Endothelial cell of umbilical vein (primary cell): ENCODE measurements at regions not wholly inside any gene's neighbourhood (a gene's known extent, or its start where the extent isn't known, plus 50 kb on each side); places are given as distances from the start of the nearest gene placed in this dataset.
A peak's percentile ranks its signal among the peaks of the same experiment; 100 is the strongest.

ENCODE experiments used
- BruUV-seq: library from RNA; stranded (reverse); fragments of 400-500 nt; replicated peaks from 2 replicates; lab custom pipeline; 2021; lab: Mats Ljungman, UMichigan
- CTCF ChIA-PET: fragments of 300-600, 350-600 bp; sonication (Branson Sonifier 250); formaldehyde crosslinking; loops from one replicate; lab custom pipeline; 2021; ENCODE audit warnings: antibody characterized with exemption, inconsistent platforms; lab: Charles Lee
- POLR2A ChIA-PET: fragments of 300-600, 350-600 bp; sonication (Branson Sonifier 250); formaldehyde crosslinking; loops from one replicate; lab custom pipeline; 2021; ENCODE audit warnings: antibody characterized with exemption, inconsistent platforms; lab: Charles Lee
- DNase-seq: peaks from one replicate; pipeline ENCODE4 v3.0.0-alpha.2; 2011; ENCODE audit warnings: low read depth, low spot score
- FAIRE-seq: peaks from 2 replicates; lab custom pipeline; 2011; peaks lifted over from hg19 to GRCh38; lab: Jason Lieb, UNC
- H2AFZ ChIP-seq: 2 replicates; pipeline ENCODE4 v1.6.0; 2012; ENCODE audit warnings: low read depth, low read length, control low read depth, inconsistent platforms
- H3K27ac ChIP-seq: 2 replicates; pipeline ENCODE4 v1.5.1; 2011; ENCODE audit warnings: low read depth, mild to moderate bottlenecking, control low read depth, low read length, moderate library complexity; ENCODE audit not compliant: insufficient read depth
- H3K27me3 ChIP-seq, 2 experiments: 2 replicates each; pipeline versions ENCODE4 v1.6.0 to v1.6.1; 2011; ENCODE audit warnings: low read length in 2 of 2, mixed read lengths in 1 of 2; ENCODE audit not compliant: control insufficient read depth in 2 of 2, insufficient read depth in 2 of 2
- H3K36me3 ChIP-seq, 2 experiments: 2 replicates in 1 of 2; 3 replicates in 1 of 2; pipeline ENCODE4 v1.5.1; 2011; ENCODE audit warnings: low read length in 2 of 2, mild to moderate bottlenecking in 1 of 2, moderate library complexity in 1 of 2; ENCODE audit not compliant: control insufficient read depth in 2 of 2, insufficient read depth in 2 of 2; ENCODE audit errors: extremely low read depth in 1 of 2
- H3K4me1 ChIP-seq: 3 replicates; pipeline ENCODE4 v1.5.1; 2011; ENCODE audit warnings: mild to moderate bottlenecking, low read length; ENCODE audit not compliant: control insufficient read depth, insufficient read depth; ENCODE audit errors: extremely low read depth
- H3K4me2 ChIP-seq: 2 replicates; pipeline ENCODE4 v1.6.1; 2011; ENCODE audit warnings: low read length, control low read depth, mixed read lengths; ENCODE audit not compliant: insufficient read depth
- H3K4me3 ChIP-seq, 3 experiments: fragments of 200-600 bp in 1 of 3; sonication (generic), shearing (Covaris generic) in 1 of 3; replicated peaks in 1 of 3; 2 replicates each; pipeline ENCODE4 v1.5.1; 2011 to 2016; ENCODE audit warnings: control low read depth in 3 of 3, low read length in 3 of 3, mild to moderate bottlenecking in 2 of 3, inconsistent platforms in 1 of 3, low read depth in 1 of 3, moderate library complexity in 1 of 3; ENCODE audit not compliant: insufficient read depth in 1 of 3
- H3K79me2 ChIP-seq: 2 replicates; pipeline ENCODE4 v1.6.0; 2012; ENCODE audit warnings: low read length, inconsistent platforms; ENCODE audit not compliant: control insufficient read depth, insufficient read depth
- H3K9ac ChIP-seq: replicated peaks from 2 replicates; pipeline ENCODE3; 2011; ENCODE audit warnings: low read length, control low read depth; ENCODE audit not compliant: insufficient read depth; ENCODE audit errors: extremely low read depth
- H3K9me1 ChIP-seq: replicated peaks from 3 replicates; pipeline ENCODE4 v1.6.0; 2011; ENCODE audit warnings: mild to moderate bottlenecking, low read length; ENCODE audit not compliant: control insufficient read depth, insufficient read depth; ENCODE audit errors: extremely low read depth
- H3K9me3 ChIP-seq: replicated peaks from 2 replicates; pipeline ENCODE4 v1.5.1; 2012; ENCODE audit warnings: low read length, inconsistent platforms; ENCODE audit not compliant: control insufficient read depth, insufficient read depth
- H4K20me1 ChIP-seq: replicated peaks from 2 replicates; pipeline ENCODE3; 2011; ENCODE audit warnings: mild to moderate bottlenecking, low read length; ENCODE audit not compliant: control insufficient read depth, insufficient read depth; ENCODE audit errors: extremely low read depth
- CTCF ChIP-seq, 2 donors: IDR thresholded peaks; 1 replicate in 1 of 2; 2 replicates in 1 of 2; pipeline ENCODE4 v1.5.1; 2011; ENCODE audit warnings: low read length in 2 of 2, mild to moderate bottlenecking in 2 of 2, moderate library complexity in 2 of 2, control low read depth in 1 of 2, inconsistent platforms in 1 of 2, low read depth in 1 of 2; ENCODE audit not compliant: insufficient read depth in 1 of 2; ENCODE audit errors: extremely low read depth in 1 of 2
- EZH2 ChIP-seq: IDR thresholded peaks from 2 replicates; pipeline ENCODE4 v1.6.1; 2012; ENCODE audit warnings: borderline replicate concordance, low read depth, mild to moderate bottlenecking, moderate library complexity, low read length, inconsistent platforms; ENCODE audit not compliant: severe bottlenecking
- FOS ChIP-seq: IDR thresholded peaks from 2 replicates; pipeline ENCODE4 v1.6.1; 2011; ENCODE audit warnings: mild to moderate bottlenecking, low read length, moderate library complexity, borderline replicate concordance; ENCODE audit not compliant: insufficient read depth
- JUN ChIP-seq: IDR thresholded peaks from 2 replicates; pipeline ENCODE4 v1.6.1; 2011; ENCODE audit warnings: borderline replicate concordance, low read depth; ENCODE audit not compliant: insufficient read length, insufficient read depth
- MAX ChIP-seq: IDR thresholded peaks from 2 replicates; pipeline ENCODE4 v1.6.1; 2011; ENCODE audit not compliant: insufficient read depth, insufficient read length
- MYC ChIP-seq: IDR thresholded peaks from one replicate; pipeline ENCODE4 v1.6.1; 2011; ENCODE audit warnings: mild to moderate bottlenecking, low read depth, low read length
- POLR2A ChIP-seq: IDR thresholded peaks from 2 replicates; pipeline ENCODE4 v1.6.1; 2012; ENCODE audit warnings: low read depth, mild to moderate bottlenecking, control low read depth, low read length
- dilution Hi-C: fragments of 300-500 bp; cut with MboI; formaldehyde crosslinking; loops from one replicate; pipeline ENCODE4 v1.15.0; 2019; ENCODE audit warnings: low sequenced_read_pairs; ENCODE audit not compliant: extremely low pct_ligation_motif_present
- intact Hi-C: fragments of 100-400 bp; cut with micrococcal nuclease; formaldehyde crosslinking; loops from one replicate; pipeline ENCODE4 v1.10.0; 2022

GRCh38 chr6:11384531-11385309 lies 152.3 kb upstream of the NEDD9 start:
- Histone ChIP-seq H3K4me3 (no peak overlapping the region), H3K4me1 (peaks cover 6% of the 10 kb centered on the region), H3K9ac (no peak overlapping the region), H3K36me3 (no peaks in the 10 kb centered on the region), H3K9me1 (no peaks in the 10 kb centered on the region), H3K27ac (no peak overlapping the region), H3K9me3 (no peaks in the 10 kb centered on the region), H4K20me1 (no peaks in the 10 kb centered on the region), H3K27me3 (peaks cover 7% of the 10 kb centered on the region in 2 experiments), H3K4me2 (no peak overlapping the region), H2AFZ (no peak overlapping the region), H3K79me2 (no peaks in the 10 kb centered on the region)
- intact Hi-C loops (no loop called here), dilution Hi-C loops (no loop called here)
- ChIA-PET POLR2A (no interaction called here), CTCF (interaction anchor here (0.9 to 1.0 kb wide), 2 partner anchors 11 to 26 kb away, joined by 3 read pairs; no protein-coding TSS in a partner anchor)
- FAIRE-seq: no peak
- no TSS peak for BruUV-seq
- no peak for DNase-seq
- TF ChIP-seq MAX (peak; percentile 44), FOS (no peak)

GRCh38 chr6:11381801-11382513 lies 149.5 kb upstream of the NEDD9 start:
- CTCF ChIA-PET: interaction anchor here (1.0 to 1.3 kb wide), 2 partner anchors 63 to 245 kb away, joined by 3 to 4 read pairs; no protein-coding TSS in a partner anchor
- H3K36me3 ChIP-seq: no peaks in the 10 kb centered on the region
- intact Hi-C loops: no loop called here
- no peak overlapping the region for H3K4me2 ChIP-seq
- no peak overlapping the region for H3K4me3 ChIP-seq
- H3K9me3 ChIP-seq: no peaks in the 10 kb centered on the region
- no peak for TF ChIP-seq CTCF (IDR thresholded peaks at IDR 0.05; ENCODE audit: extremely low read depth in 1 of 2, insufficient read depth in 1 of 2, low read depth in 1 of 2, low read length in 2 of 2)
- TF ChIP-seq FOS: no peak
- no peak for TF ChIP-seq POLR2A
- TF ChIP-seq MYC: no peak
- TF ChIP-seq JUN: no peak
- TF ChIP-seq EZH2: no peak
- H4K20me1 ChIP-seq: no peaks in the 10 kb centered on the region
- DNase-seq (no peak), FAIRE-seq (no peak)
- H3K9me1 ChIP-seq: no peaks in the 10 kb centered on the region
- H3K27me3 ChIP-seq: peaks cover 7% of the 10 kb centered on the region in 2 experiments
- H3K9ac ChIP-seq: no peak overlapping the region
- no peaks in the 10 kb centered on the region for H3K79me2 ChIP-seq
- dilution Hi-C loops: no loop called here
- H3K27ac ChIP-seq: no peak overlapping the region
- no peaks in the 10 kb centered on the region for H3K4me1 ChIP-seq
- POLR2A ChIA-PET: no interaction called here
- BruUV-seq: no TSS peak
- H2AFZ ChIP-seq: no peak overlapping the region
